ENCODE measurements at regions not wholly inside any gene's neighbourhood (a gene's known extent, or its start where the extent isn't known, plus 50 kb on each side); places are given as distances from the start of the nearest gene placed in this dataset.

- in situ Hi-C loops (cut with HindIII; ENCODE audit: low pct_unique_long_range_greater_than_20kb, low sequenced_read_pairs): no loop called here
Observed at GRCh38 chr4:18813055-18813454, 791.5 kb upstream of the LCORL start.

DNA sequence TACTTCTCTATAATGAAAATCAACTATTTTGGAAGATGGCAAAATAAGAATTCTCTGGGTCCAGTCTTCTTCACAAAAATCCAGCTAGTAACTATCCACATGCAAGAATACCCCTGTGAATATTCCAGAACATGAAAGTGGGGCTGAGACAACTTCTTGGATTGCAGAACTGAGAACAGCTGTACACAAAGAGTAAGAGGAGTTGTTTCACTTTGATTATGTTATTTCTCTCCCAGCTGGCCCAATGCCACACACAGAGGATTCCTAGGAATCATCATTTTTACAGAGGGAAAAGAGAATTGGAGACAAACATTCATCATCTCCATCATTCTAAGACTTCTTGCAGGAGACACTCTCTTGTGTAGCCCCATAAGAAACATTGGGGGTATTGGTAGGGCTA is 782.2 kb upstream of the LCORL start:
- in situ Hi-C loops (cut with HindIII; ENCODE audit: low pct_unique_long_range_greater_than_20kb, low sequenced_read_pairs): no loop called here

More at GRCh38 chr4:18813055-18813454, 791.5 kb upstream of the LCORL start:
- no peak for DNase-seq (ENCODE audit: low read depth, low spot score)

DNA sequence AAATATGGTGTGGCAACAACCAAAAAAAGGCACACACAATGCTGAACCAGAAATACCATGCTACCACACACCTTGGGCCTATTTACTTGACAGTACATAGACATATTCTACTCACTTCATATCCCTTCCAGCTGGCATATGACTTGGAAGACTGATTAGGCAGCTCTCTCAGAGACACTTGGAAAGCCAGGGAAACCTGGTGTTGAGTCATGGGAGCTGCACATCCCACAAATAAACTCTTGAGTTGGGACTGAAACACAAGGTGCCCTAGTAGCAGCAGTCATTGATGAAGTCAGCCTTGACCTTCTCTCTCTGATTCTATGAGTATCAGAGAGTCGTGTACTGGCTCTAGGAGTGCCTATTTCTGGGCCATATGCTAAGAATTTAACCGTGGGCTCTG is 776.6 kb upstream of the LCORL start:
- in situ Hi-C loops (cut with HindIII; ENCODE audit: low pct_unique_long_range_greater_than_20kb, low sequenced_read_pairs): no loop called here
- DNase-seq (ENCODE audit: low read depth, low spot score): no peak

More for the DNA sequence above, 782.2 kb upstream of the LCORL start:
- no peak for DNase-seq (ENCODE audit: low read depth, low spot score)

DNA sequence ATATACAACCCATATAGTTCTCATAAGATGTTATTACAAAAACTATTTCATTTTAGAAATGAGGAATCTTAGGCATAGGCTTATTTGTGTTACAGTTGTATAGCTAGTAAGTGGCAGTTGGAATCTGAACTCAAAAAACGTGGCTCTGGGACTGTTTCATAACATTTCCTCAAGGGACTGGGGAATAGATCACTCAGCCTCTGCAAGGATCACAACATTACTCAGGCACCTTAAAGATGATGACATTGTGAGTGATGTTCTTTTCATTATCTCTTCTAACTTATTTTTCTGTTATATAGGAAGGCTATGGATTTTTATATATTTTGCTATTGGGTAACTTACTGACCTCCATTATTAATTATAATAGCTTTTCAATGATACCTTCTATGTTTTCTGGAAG is 774.2 kb upstream of the LCORL start:
- no peak for DNase-seq (ENCODE audit: low read depth, low spot score)
- in situ Hi-C loops (cut with HindIII; ENCODE audit: low pct_unique_long_range_greater_than_20kb, low sequenced_read_pairs): no loop called here

DNA sequence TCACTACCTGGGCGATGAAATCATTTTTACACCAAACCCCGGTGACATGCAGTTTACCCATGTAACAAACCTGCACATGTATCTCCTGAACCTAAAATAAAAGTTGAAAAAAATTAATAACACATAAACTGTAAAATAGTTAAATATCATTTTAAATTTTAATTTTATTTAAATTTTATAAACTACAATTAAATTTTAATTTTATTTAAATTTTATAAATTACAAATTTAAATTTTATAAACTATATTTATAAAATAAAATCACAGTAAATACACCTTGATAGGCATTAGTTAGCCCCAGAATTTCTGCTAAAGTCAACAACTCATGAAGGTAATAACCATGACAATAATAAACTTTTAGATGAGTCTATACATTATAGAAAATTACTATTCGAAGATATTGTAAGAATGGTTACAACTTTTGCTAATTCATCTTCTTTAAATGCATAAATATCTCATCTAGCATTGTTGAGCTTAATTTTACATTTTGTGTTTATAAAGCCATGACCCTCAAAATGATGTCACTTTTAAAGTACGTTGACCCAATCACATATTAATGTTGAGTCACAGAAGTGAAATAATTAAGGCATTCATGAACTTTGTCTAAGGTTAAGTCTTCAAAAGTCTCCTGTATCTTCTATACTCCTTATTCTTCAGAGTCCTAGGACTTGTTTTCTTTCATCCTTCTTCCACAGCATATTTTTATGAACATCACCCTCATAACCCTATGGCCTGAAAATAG is 755.8 kb upstream of the LCORL start:
- no peak for DNase-seq (ENCODE audit: low read depth, low spot score)
- in situ Hi-C loops (cut with HindIII; ENCODE audit: low pct_unique_long_range_greater_than_20kb, low sequenced_read_pairs): no loop called here

GRCh38 chr4:18767921-18768320 is 746.4 kb upstream of the LCORL start:
- in situ Hi-C loops (cut with HindIII; ENCODE audit: low pct_unique_long_range_greater_than_20kb, low sequenced_read_pairs): no loop called here

GRCh38 chr4:18756671-18757070 is 735.1 kb upstream of the LCORL start:
- no peak for DNase-seq (ENCODE audit: low read depth, low spot score)
- in situ Hi-C loops (cut with HindIII; ENCODE audit: low pct_unique_long_range_greater_than_20kb, low sequenced_read_pairs): no loop called here

More at GRCh38 chr4:18767921-18768320, 746.4 kb upstream of the LCORL start:
- DNase-seq (ENCODE audit: low read depth, low spot score): no peak

- in situ Hi-C loops (cut with HindIII; ENCODE audit: low pct_unique_long_range_greater_than_20kb, low sequenced_read_pairs): no loop called here
- no peak for DNase-seq (ENCODE audit: low read depth, low spot score)
Observed at GRCh38 chr4:18754180-18754579, 732.6 kb upstream of the LCORL start.

GRCh38 chr4:18751083-18751482 is 729.5 kb upstream of the LCORL start:
- DNase-seq (ENCODE audit: low read depth, low spot score): no peak
- in situ Hi-C loops (cut with HindIII; ENCODE audit: low pct_unique_long_range_greater_than_20kb, low sequenced_read_pairs): no loop called here

DNA sequence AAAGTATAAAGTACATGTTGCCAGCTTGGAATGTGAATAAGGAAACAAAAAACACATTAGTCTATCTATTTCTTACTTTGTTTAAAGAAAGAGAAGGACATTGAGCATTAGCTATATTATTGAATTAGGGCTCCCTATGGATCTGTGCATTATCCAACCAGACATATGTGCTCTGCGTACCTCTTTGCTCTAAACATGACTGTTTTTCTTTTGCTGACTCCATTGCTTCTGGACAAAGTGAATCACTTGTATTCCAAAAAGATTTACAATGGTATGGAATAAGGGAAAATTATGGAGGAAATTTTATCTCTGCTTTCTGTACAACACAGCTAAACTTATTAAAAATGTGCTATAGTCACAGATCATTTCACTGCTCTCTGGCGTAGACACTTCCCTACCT is 727.8 kb upstream of the LCORL start:
- in situ Hi-C loops (cut with HindIII; ENCODE audit: low pct_unique_long_range_greater_than_20kb, low sequenced_read_pairs): no loop called here
- no peak for DNase-seq (ENCODE audit: low read depth, low spot score)

DNA sequence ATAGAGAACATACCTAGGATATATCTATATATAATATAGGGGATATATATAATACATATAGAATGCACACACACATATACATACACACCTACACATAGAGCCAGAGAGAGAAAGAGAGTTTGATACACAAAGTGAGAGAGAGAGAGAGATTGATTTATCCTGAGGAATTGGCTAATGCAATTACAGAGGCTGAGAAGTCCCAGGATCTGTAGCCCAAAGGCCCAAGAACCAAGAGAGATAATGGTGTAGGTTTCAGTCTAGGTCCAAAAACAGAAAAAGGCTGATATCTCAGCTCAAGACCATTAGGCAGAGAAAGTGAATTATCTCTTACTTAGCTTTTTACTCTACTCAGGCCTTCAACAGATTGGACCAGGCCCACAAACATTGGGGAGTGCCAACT is 715.0 kb upstream of the LCORL start:
- in situ Hi-C loops (cut with HindIII; ENCODE audit: low pct_unique_long_range_greater_than_20kb, low sequenced_read_pairs): no loop called here
- DNase-seq (ENCODE audit: low read depth, low spot score): no peak

DNA sequence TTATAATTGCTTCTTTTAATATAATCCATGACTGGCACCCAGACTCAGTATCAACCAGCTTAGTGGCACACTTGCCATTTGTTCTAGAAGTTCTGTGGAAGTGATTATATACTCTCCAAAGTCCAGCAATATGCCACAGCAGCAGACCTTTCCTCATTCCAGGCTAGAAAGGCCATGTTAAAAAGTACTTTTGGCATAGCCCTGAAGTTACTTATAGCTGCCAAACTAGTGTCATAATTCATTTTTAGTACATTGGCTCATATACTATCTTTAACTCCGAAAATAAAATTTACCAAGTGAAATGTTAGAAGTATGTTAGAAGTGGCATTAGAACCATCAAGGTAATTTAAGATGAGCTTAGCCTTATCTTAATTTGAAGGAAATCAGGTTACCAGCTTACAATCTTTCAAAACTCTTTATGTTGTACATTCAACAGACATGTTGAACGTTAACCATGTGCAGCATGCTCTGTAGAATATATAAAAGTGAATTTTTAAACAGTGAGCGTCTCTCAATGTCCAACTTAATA is 714.2 kb upstream of the LCORL start:
- DNase-seq (ENCODE audit: low read depth, low spot score): no peak
- in situ Hi-C loops (cut with HindIII; ENCODE audit: low pct_unique_long_range_greater_than_20kb, low sequenced_read_pairs): no loop called here

GRCh38 chr4:18734405-18734804 is 712.9 kb upstream of the LCORL start:
- no peak for DNase-seq (ENCODE audit: low read depth, low spot score)
- in situ Hi-C loops (cut with HindIII; ENCODE audit: low pct_unique_long_range_greater_than_20kb, low sequenced_read_pairs): no loop called here

DNA sequence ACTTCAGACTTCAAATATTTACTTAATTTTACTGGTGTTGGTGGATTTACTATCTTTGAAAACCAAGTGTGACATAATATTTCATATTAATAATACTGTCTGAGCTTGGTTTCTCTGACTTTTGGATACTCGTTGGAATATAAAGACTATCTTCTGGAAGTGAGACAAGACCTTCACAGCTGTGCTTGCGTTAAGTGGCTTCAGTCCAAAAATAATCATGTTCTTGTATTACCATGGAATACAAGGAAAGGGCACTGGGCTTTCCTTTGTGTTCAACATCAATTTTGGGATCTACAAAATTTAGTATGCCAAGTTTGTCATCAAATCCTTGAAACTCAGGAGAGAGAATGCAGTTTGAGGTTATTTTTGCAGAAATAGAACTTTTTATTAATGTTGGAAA is 712.4 kb upstream of the LCORL start:
- in situ Hi-C loops (cut with HindIII; ENCODE audit: low pct_unique_long_range_greater_than_20kb, low sequenced_read_pairs): no loop called here
- no peak for DNase-seq (ENCODE audit: low read depth, low spot score)

DNA sequence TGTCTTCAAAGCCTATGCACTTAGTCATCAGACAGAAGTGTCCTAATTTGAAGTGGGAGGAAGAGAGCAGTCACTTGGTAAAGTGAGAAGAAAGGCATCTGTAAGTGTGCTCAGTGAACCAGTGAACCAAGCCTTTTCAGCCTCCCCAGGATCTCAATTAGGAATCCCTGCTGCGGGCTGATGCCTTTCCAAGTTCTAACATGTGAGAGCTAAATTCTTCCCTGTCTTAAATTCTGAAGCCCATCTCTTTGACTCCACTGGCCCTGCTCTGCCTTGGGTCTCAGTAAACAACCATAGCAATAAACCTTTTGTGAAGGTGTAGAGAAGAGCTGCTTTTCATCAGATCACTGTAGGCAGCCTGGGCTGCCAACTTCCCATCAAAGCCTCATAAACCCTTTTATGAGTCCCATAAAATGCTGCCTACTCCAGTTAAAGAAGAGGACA is 701.2 kb upstream of the LCORL start:
- no peak for DNase-seq (ENCODE audit: low read depth, low spot score)
- in situ Hi-C loops (cut with HindIII; ENCODE audit: low pct_unique_long_range_greater_than_20kb, low sequenced_read_pairs): no loop called here

DNA sequence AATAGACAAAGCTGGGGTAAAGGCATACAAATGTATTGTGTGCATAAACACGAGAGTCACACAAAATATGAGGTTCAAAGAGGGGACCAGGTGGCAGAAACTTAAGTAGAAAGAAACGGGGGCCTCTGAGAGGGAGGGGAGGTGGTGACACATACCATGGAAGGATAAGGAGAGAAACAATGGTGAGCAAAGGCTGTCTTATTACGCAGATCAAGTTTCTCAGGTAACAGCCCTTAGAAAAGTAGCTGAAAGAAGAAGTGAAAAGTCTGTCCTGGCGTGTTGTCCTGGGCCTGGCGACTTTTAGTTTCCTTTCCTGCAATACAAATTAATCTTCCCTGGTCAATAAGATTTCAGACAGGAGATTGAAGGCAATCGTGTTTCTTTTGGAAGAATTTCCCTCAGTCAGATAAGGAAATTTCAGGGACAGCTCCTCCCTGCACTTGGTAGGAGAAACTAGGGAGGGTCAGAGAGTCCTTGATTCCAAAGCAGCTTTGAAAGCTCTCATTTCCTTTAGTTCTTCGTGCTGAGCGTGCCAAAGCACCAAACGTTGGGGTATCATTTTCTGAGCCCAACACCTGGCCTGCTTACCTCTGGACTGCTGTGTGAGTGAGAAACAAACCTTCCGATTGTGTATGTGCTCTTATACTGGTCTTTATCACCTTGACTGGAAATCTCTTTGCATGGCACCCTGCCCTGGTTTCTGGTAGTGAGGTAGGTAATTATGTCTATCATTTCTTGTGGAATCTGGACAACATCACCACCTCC is 676.7 kb upstream of the LCORL start:
- in situ Hi-C loops (cut with HindIII; ENCODE audit: low pct_unique_long_range_greater_than_20kb, low sequenced_read_pairs): no loop called here

GRCh38 chr4:18695733-18696527 is 674.4 kb upstream of the LCORL start:
- DNase-seq (ENCODE audit: low read depth, low spot score): peak; percentile 38
- in situ Hi-C loops (cut with HindIII; ENCODE audit: low pct_unique_long_range_greater_than_20kb, low sequenced_read_pairs): no loop called here

More for the DNA sequence above, 676.7 kb upstream of the LCORL start:
- no peak for DNase-seq (ENCODE audit: low read depth, low spot score)

Measured in SK-MEL-5 (cell line).